Body of pancreas (tissue), 4 donors: ENCODE measurements at regions not wholly inside any gene's neighbourhood (a gene's known extent, or its start where the extent isn't known, plus 50 kb on each side); places are given as distances from the start of the nearest gene placed in this dataset.

ENCODE experiments used
- ATAC-seq: fragments of 150-250 bp; one replicate; pipeline ENCODE4 v1.9.1; 2016
- DNase-seq, 4 donors: peaks; one replicate each; pipeline ENCODE4 v3.0.0-alpha.2; 2019
- H3K27ac ChIP-seq, 4 donors: fragments of 200-600 bp; sonication (generic); 1 replicate in 3 of 4; 2 replicates in 1 of 4; pipeline versions ENCODE4 v1.5.1 to v1.6.1; 2016 to 2019; ENCODE audit warnings: mild to moderate bottlenecking in 1 of 4, mixed read lengths in 1 of 4, moderate library complexity in 1 of 4
- H3K27me3 ChIP-seq, 2 donors: fragments of 200-600 bp; sonication (generic); one replicate each; pipeline ENCODE4 v1.6.0; 2016; ENCODE audit warnings: mild to moderate bottlenecking in 1 of 2
- H3K36me3 ChIP-seq, 2 donors: fragments of 200-600 bp; sonication (generic); replicated peaks in 1 of 2; 2 replicates each; pipeline ENCODE4 v1.5.1; 2016; ENCODE audit warnings: low read depth in 2 of 2; ENCODE audit not compliant: insufficient read depth in 1 of 2
- H3K4me1 ChIP-seq: fragments of 200-600 bp; sonication (generic); one replicate; pipeline ENCODE4 v1.6.0; 2016
- H3K4me3 ChIP-seq, 2 donors: fragments of 200-600 bp; sonication (generic); 1 replicate in 1 of 2; 2 replicates in 1 of 2; pipeline ENCODE4 v1.5.1; 2016 to 2019
- H3K9me3 ChIP-seq, 3 donors: fragments of 200-600 bp; sonication (generic); 1 replicate in 2 of 3; 2 replicates in 1 of 3; pipeline ENCODE4 v1.5.1; 2016
- POLR2A ChIP-seq, 3 donors: fragments of 450-650 bp; IDR thresholded peaks; one replicate each; pipeline ENCODE4 v1.6.1; 2016; ENCODE audit warnings: antibody characterized with exemption in 3 of 3, mild to moderate bottlenecking in 2 of 3
- WGBS, 2 donors: methylation state at CpG; one replicate each; pipeline ENCODE4 v1.1.5; 2017; 5-methylcytosine and 5-hydroxymethylcytosine counted together
- intact Hi-C: fragments of 100-400 bp; cut with DNase I; formaldehyde crosslinking; loops from one replicate; pipeline ENCODE4 v1.15.1; 2023
- TF ChIP-seq, protein P1 (sequence below), 7 experiments: fragments of 450-650 bp in 4 of 7; fragments of 200-600 bp in 3 of 7; sonication (generic) in 3 of 7; IDR thresholded peaks; one replicate each; pipeline ENCODE4 v1.5.1; 2016 to 2019; ENCODE audit warnings: antibody characterized with exemption in 7 of 7

DNA sequence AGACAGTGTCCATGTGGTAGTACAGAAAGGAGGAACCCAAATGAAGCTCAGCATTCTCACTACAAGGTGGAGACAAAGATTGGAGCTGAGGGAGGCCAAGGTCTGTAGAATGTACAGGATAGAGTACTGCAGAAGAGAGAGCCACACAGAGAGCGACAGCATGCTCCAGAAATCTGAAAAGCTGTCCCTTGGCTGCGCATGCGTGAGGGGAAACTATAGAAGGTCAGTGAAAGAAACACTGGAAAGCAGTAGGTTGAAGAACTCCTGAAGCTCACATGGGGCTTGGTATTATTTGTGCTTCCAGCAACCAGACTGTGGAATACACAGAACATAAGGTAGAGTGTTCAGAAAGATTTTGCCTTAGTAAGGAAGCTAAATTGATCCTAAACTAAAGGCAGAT lies 142.5 kb downstream of the TXNL1 start:
- TF ChIP-seq, protein P1, sequence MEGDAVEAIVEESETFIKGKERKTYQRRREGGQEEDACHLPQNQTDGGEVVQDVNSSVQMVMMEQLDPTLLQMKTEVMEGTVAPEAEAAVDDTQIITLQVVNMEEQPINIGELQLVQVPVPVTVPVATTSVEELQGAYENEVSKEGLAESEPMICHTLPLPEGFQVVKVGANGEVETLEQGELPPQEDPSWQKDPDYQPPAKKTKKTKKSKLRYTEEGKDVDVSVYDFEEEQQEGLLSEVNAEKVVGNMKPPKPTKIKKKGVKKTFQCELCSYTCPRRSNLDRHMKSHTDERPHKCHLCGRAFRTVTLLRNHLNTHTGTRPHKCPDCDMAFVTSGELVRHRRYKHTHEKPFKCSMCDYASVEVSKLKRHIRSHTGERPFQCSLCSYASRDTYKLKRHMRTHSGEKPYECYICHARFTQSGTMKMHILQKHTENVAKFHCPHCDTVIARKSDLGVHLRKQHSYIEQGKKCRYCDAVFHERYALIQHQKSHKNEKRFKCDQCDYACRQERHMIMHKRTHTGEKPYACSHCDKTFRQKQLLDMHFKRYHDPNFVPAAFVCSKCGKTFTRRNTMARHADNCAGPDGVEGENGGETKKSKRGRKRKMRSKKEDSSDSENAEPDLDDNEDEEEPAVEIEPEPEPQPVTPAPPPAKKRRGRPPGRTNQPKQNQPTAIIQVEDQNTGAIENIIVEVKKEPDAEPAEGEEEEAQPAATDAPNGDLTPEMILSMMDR (IDR thresholded peaks at IDR 0.05): no peak
- TF ChIP-seq POLR2A (IDR thresholded peaks at IDR 0.05): no peak
- intact Hi-C loops: no loop called here
- Histone ChIP-seq H3K4me3 (no peak overlapping the region), H3K36me3 (no peaks in the 10 kb centered on the region), H3K27me3 (no peaks in the 10 kb centered on the region), H3K9me3 (no peaks in the 10 kb centered on the region), H3K27ac (no peak overlapping the region), H3K4me1 (no peaks in the 10 kb centered on the region)
- ATAC-seq (no peak), DNase-seq (no peak)
- WGBS, 2 donors: 74 to 81% methylated on average over 3 of the region's 3 CpGs

- DNase-seq: no peak
- no peak overlapping the region for H3K27ac ChIP-seq
- no peak for ATAC-seq
- TF ChIP-seq, protein P1 (IDR thresholded peaks at IDR 0.05): no peak
- no peak for TF ChIP-seq POLR2A (IDR thresholded peaks at IDR 0.05)
- 40 to 49% methylated on average over 6 of the region's 6 CpGs for WGBS, 2 donors
- H3K36me3 ChIP-seq: no peaks in the 10 kb centered on the region
- H3K4me1 ChIP-seq: no peaks in the 10 kb centered on the region
- H3K4me3 ChIP-seq: no peak overlapping the region
- no peaks in the 10 kb centered on the region for H3K9me3 ChIP-seq
- no peaks in the 10 kb centered on the region for H3K27me3 ChIP-seq
- intact Hi-C loops: no loop called here
Measured at GRCh38 chr18:56493531-56493930, 144.9 kb downstream of the TXNL1 start.

GRCh38 chr18:56492136-56492535 lies 146.3 kb downstream of the TXNL1 start:
- Histone ChIP-seq H3K4me3 (no peak overlapping the region), H3K4me1 (no peaks in the 10 kb centered on the region), H3K9me3 (no peaks in the 10 kb centered on the region), H3K27ac (no peak overlapping the region), H3K36me3 (no peaks in the 10 kb centered on the region), H3K27me3 (no peaks in the 10 kb centered on the region)
- ATAC-seq (no peak), DNase-seq (no peak)
- intact Hi-C loops: no loop called here
- TF ChIP-seq, protein P1 (IDR thresholded peaks at IDR 0.05): no peak
- no peak for TF ChIP-seq POLR2A (IDR thresholded peaks at IDR 0.05)

- TF ChIP-seq, protein P1 (IDR thresholded peaks at IDR 0.05): no peak
- TF ChIP-seq POLR2A (IDR thresholded peaks at IDR 0.05): no peak
- H3K27ac ChIP-seq: no peak overlapping the region
- ATAC-seq (no peak), DNase-seq (no peak)
- no peaks in the 10 kb centered on the region for H3K27me3 ChIP-seq
- H3K4me1 ChIP-seq: no peaks in the 10 kb centered on the region
- intact Hi-C loops: no loop called here
- H3K9me3 ChIP-seq: no peaks in the 10 kb centered on the region
- H3K36me3 ChIP-seq: no peaks in the 10 kb centered on the region
- H3K4me3 ChIP-seq: no peak overlapping the region
- 64 to 76% methylated on average over 4 of the region's 4 CpGs for WGBS, 2 donors
Measured at GRCh38 chr18:56490942-56491341, 147.4 kb downstream of the TXNL1 start.

GRCh38 chr18:56489893-56490292 lies 148.5 kb downstream of the TXNL1 start:
- H3K36me3 ChIP-seq: no peaks in the 10 kb centered on the region
- TF ChIP-seq POLR2A (IDR thresholded peaks at IDR 0.05): no peak
- TF ChIP-seq, protein P1 (IDR thresholded peaks at IDR 0.05): no peak
- H3K4me1 ChIP-seq: no peaks in the 10 kb centered on the region
- H3K4me3 ChIP-seq: no peak overlapping the region
- 62 to 68% methylated on average over 5 of the region's 5 CpGs for WGBS, 2 donors
- DNase-seq (peak in 1 of 4 donors; percentile 33), ATAC-seq (no peak)
- no peaks in the 10 kb centered on the region for H3K9me3 ChIP-seq
- intact Hi-C loops: no loop called here
- no peak overlapping the region for H3K27ac ChIP-seq
- no peaks in the 10 kb centered on the region for H3K27me3 ChIP-seq
